ENCODE measurements at regions not wholly inside any gene's neighbourhood (a gene's known extent, or its start where the extent isn't known, plus 50 kb on each side); places are given as distances from the start of the nearest gene placed in this dataset.

DNA sequence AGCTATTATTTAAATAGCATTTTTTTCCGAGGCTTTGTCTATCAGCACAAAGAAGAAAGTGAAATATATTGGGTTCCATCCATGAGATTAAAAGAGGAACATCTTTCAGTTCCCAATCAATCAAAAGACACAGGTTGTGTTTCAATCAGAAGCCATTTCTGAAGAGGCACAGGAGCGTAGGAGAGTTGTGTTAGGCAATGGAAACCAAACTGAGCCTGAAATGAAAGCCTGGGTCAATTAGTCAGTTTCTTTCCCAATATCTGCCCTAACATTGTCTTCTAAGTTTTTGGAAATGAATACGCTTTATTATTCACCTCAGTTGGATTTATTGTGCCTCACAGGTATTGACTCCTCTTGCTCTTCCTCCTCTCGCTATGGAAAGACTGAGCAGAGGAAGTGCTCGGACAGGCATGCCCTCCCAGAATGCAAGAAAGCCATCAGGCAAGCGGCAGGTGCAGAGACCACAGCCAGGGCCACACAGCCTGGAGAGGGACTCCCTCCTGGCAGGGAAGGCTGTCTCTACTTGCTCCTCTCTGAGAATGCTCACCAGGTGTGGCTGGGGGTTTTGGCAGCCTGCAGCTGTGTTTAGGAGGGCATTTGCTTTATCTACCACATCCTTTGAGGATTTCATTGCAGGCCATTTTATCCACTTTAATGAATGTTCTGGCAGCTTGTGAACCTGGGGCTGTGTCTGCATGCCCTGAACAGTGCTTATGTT, 100.8 kb upstream of the NEDD9 start:
- TF ChIP-seq, protein P1, sequence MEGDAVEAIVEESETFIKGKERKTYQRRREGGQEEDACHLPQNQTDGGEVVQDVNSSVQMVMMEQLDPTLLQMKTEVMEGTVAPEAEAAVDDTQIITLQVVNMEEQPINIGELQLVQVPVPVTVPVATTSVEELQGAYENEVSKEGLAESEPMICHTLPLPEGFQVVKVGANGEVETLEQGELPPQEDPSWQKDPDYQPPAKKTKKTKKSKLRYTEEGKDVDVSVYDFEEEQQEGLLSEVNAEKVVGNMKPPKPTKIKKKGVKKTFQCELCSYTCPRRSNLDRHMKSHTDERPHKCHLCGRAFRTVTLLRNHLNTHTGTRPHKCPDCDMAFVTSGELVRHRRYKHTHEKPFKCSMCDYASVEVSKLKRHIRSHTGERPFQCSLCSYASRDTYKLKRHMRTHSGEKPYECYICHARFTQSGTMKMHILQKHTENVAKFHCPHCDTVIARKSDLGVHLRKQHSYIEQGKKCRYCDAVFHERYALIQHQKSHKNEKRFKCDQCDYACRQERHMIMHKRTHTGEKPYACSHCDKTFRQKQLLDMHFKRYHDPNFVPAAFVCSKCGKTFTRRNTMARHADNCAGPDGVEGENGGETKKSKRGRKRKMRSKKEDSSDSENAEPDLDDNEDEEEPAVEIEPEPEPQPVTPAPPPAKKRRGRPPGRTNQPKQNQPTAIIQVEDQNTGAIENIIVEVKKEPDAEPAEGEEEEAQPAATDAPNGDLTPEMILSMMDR (IDR thresholded peaks at IDR 0.05; ENCODE audit: low read depth, low read length, missing control alignments), result no peak
- DNase-seq (ENCODE audit: low read depth), result no peak
- H3K4me3 ChIP-seq (ENCODE audit: low read depth, low read length), result no peak overlapping the region

GRCh38 chr6:11332463-11332862, 100.0 kb upstream of the NEDD9 start:
- no peak for DNase-seq (ENCODE audit: low read depth)
- H3K4me3 ChIP-seq (ENCODE audit: low read depth, low read length), result no peak overlapping the region
- TF ChIP-seq, protein P1 (IDR thresholded peaks at IDR 0.05; ENCODE audit: low read depth, low read length, missing control alignments), result no peak

GRCh38 chr6:11331111-11331510, 98.6 kb upstream of the NEDD9 start:
- DNase-seq (ENCODE audit: low read depth), result no peak
- TF ChIP-seq, protein P1 (IDR thresholded peaks at IDR 0.05; ENCODE audit: low read depth, low read length, missing control alignments), result no peak

GRCh38 chr6:11330413-11330760, 97.9 kb upstream of the NEDD9 start:
- H3K4me3 ChIP-seq (ENCODE audit: low read depth, low read length), result no peak overlapping the region
- TF ChIP-seq, protein P1 (IDR thresholded peaks at IDR 0.05; ENCODE audit: low read depth, low read length, missing control alignments), result no peak
- DNase-seq (ENCODE audit: low read depth), result no peak

More at GRCh38 chr6:11331111-11331510, 98.6 kb upstream of the NEDD9 start:
- H3K4me3 ChIP-seq (ENCODE audit: low read depth, low read length), result no peak overlapping the region

- no peak overlapping the region for H3K4me3 ChIP-seq (ENCODE audit: low read depth, low read length)
- TF ChIP-seq, protein P1 (IDR thresholded peaks at IDR 0.05; ENCODE audit: low read depth, low read length, missing control alignments), result no peak
- no peak for DNase-seq (ENCODE audit: low read depth)
These were observed 97.4 kb upstream of the NEDD9 start for GRCh38 chr6:11329726-11330412.

DNA sequence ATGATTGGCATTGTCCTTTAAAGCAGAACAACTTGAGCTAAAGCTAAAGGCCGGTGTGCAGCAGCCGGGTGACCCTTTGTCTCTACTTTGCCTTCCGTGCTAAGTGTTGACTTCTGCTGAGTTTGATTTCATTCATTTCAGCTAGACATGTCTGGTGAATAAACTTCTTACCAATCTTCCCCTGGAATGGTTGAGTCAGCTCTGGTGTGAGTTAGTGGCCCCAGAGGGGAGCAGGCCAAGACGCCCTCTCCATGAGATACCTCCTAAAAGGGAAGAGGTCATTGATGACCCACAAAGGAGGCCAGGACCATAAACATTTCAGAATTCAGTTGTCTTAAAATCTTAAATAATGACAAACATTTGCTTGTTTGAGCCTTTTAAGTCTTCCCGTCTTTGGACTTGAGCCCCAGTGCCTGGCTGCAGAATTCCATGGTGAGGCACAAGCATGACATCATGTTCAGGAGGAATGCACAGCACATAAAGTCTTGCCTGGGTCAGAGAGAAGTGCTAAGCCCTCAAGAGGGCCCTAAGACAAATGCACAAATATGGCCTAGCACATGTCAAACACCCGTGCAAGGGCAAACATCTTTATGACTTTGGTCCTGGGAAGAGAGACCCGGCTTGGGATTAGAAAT, 96.3 kb upstream of the NEDD9 start:
- TF ChIP-seq, protein P1 (IDR thresholded peaks at IDR 0.05; ENCODE audit: low read depth, low read length, missing control alignments), result no peak
- DNase-seq (ENCODE audit: low read depth), result no peak
- no peak overlapping the region for H3K4me3 ChIP-seq (ENCODE audit: low read depth, low read length)

Data from GM12864 (cell line).